HG03442 (cell line): ENCODE measurements at regions not wholly inside any gene's neighbourhood (a gene's known extent, or its start where the extent isn't known, plus 50 kb on each side); places are given as distances from the start of the nearest gene placed in this dataset.
A peak's percentile ranks its signal among the peaks of the same experiment; 100 is the strongest.

Experiments
- ATAC-seq: cut with Tn5 transposase; IDR thresholded peaks from one replicate; pipeline ENCODE4 v1.9.1; 2021; ENCODE audit warnings: mild to moderate bottlenecking, moderate library complexity; ENCODE audit not compliant: unreplicated experiment

DNA sequence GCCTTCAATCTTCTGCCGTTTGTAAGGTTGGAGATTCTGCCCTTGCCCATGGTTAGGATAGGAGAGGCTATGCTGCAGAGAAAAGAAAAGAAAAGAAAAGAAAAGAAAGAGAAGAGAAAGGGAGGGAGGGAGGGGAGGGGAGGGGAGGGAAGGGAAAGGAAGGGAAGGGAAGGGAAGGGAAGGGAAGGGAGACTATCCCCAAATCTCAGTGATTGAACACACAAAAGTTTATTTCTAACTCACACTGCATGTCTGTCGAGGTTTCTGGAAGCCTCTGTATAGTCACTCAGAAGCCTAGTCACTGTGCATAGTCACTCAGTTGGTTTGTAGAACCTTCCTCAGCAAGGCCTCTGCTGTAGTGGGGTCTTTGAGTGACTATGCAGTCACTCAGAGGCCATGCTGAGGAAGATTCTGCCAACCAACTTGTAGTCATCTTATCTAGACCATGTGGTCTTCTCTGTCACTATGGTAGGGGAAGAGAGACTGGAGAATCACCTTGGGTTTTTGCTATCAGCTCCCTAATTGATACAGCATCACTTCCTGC lies 52.3 kb upstream of the ABCC9 start:
- ATAC-seq, result no peak

GRCh38 chr12:21992823-21993222 lies 51.6 kb upstream of the ABCC9 start:
- peak; percentile 41 for ATAC-seq

DNA sequence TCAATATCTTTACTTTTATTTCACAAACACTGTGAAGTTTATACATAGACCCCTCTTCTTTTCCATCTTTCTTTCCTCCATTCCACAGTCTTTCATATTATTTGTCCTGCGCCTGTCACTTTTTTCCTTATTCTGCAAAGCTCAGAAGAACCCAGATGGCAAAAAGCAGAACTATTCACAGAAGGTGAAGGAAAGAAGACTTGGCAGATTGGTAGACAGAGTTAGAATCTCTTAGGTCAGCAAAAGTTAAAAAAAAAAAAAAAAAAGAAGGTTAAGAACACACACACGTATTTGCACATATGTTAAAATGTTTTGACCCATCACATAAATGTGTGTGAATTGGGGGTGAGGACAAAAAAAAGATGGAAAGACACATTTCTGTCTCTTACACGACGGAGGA lies 50.3 kb upstream of the ABCC9 start:
- ATAC-seq, result no peak
